Subcutaneous abdominal adipose tissue (tissue), 5 donors: ENCODE measurements at regions not wholly inside any gene's neighbourhood (a gene's known extent, or its start where the extent isn't known, plus 50 kb on each side); places are given as distances from the start of the nearest gene placed in this dataset.

Experiments used
- H3K27ac ChIP-seq: one replicate; pipeline ENCODE4 v1.7.0; 2013; ENCODE audit warnings: low read depth, mild to moderate bottlenecking, inconsistent platforms, low read length, moderate library complexity
- H3K27me3 ChIP-seq, 5 donors: one replicate each; pipeline ENCODE4 v1.7.0; 2013; ENCODE audit warnings: low read length in 5 of 5, inconsistent platforms in 1 of 5; ENCODE audit not compliant: control insufficient read depth in 5 of 5, insufficient read depth in 4 of 5
- H3K36me3 ChIP-seq, 5 donors: one replicate each; pipeline ENCODE4 v1.7.0; 2013; ENCODE audit warnings: low read length in 5 of 5; ENCODE audit not compliant: control insufficient read depth in 5 of 5, insufficient read depth in 5 of 5
- H3K4me1 ChIP-seq, 5 donors: one replicate each; pipeline ENCODE4 v1.7.0; 2013; ENCODE audit warnings: low read length in 5 of 5, mild to moderate bottlenecking in 3 of 5, moderate library complexity in 1 of 5; ENCODE audit not compliant: control insufficient read depth in 5 of 5, insufficient read depth in 5 of 5
- H3K4me3 ChIP-seq, 5 donors: one replicate each; pipeline ENCODE4 v1.7.0; 2013; ENCODE audit warnings: low read length in 5 of 5, low read depth in 1 of 5
- H3K9ac ChIP-seq, 5 donors: one replicate each; pipeline ENCODE4 v1.7.0; 2013; ENCODE audit warnings: low read length in 5 of 5, mild to moderate bottlenecking in 4 of 5, moderate library complexity in 3 of 5
- H3K9me3 ChIP-seq, 5 donors: one replicate each; pipeline ENCODE4 v1.7.0; 2013; ENCODE audit warnings: low read length in 5 of 5; ENCODE audit not compliant: control insufficient read depth in 5 of 5
- donor health status: healthy.
- donor health status: healthy.
- donor health status: healthy.
- donor health status: healthy.
- donor health status: healthy.

- Histone ChIP-seq H3K9ac (no peak overlapping the region), H3K27me3 (no peaks in the 10 kb centered on the region), H3K36me3 (no peaks in the 10 kb centered on the region), H3K4me1 (no peaks in the 10 kb centered on the region), H3K9me3 (peaks cover 0 to 12% (median 0%) of the 10 kb centered on the region in 5 donors), H3K4me3 (no peak overlapping the region), H3K27ac (no peak overlapping the region)
Observed at GRCh38 chr7:53988376-53988775, 553.8 kb upstream of the VSTM2A start.

GRCh38 chr7:53993224-53993623 lies 549.0 kb upstream of the VSTM2A start:
- no peaks in the 10 kb centered on the region for H3K4me1 ChIP-seq
- peaks cover 0 to 3% (median 0%) of the 10 kb centered on the region in 5 donors for H3K9me3 ChIP-seq
- H3K9ac ChIP-seq: no peak overlapping the region
- no peaks in the 10 kb centered on the region for H3K27me3 ChIP-seq
- no peak overlapping the region for H3K27ac ChIP-seq
- no peaks in the 10 kb centered on the region for H3K36me3 ChIP-seq
- no peak overlapping the region for H3K4me3 ChIP-seq

- no peaks in the 10 kb centered on the region for H3K36me3 ChIP-seq
- H3K9me3 ChIP-seq: peaks cover 0 to 2% (median 0%) of the 10 kb centered on the region in 5 donors
- H3K27me3 ChIP-seq: no peaks in the 10 kb centered on the region
- no peak overlapping the region for H3K4me3 ChIP-seq
- H3K4me1 ChIP-seq: no peaks in the 10 kb centered on the region
- H3K9ac ChIP-seq: no peak overlapping the region
- H3K27ac ChIP-seq: no peak overlapping the region
Observed at GRCh38 chr7:53996876-53997275, 545.3 kb upstream of the VSTM2A start.

GRCh38 chr7:54014765-54015164 lies 527.4 kb upstream of the VSTM2A start:
- H3K27ac ChIP-seq: no peak overlapping the region
- no peak overlapping the region for H3K9ac ChIP-seq
- no peak overlapping the region for H3K4me3 ChIP-seq
- no peaks in the 10 kb centered on the region for H3K36me3 ChIP-seq
- no peaks in the 10 kb centered on the region for H3K4me1 ChIP-seq
- no peaks in the 10 kb centered on the region for H3K9me3 ChIP-seq
- H3K27me3 ChIP-seq: no peaks in the 10 kb centered on the region

- Histone ChIP-seq H3K4me3 (no peak overlapping the region), H3K4me1 (no peaks in the 10 kb centered on the region), H3K27me3 (no peaks in the 10 kb centered on the region), H3K9me3 (no peaks in the 10 kb centered on the region), H3K27ac (no peak overlapping the region), H3K9ac (no peak overlapping the region), H3K36me3 (no peaks in the 10 kb centered on the region)
Observed at GRCh38 chr7:54015251-54015650, 526.9 kb upstream of the VSTM2A start.

- no peaks in the 10 kb centered on the region for H3K36me3 ChIP-seq
- H3K4me1 ChIP-seq: no peaks in the 10 kb centered on the region
- H3K9me3 ChIP-seq: peaks cover 0 to 11% (median 5%) of the 10 kb centered on the region in 5 donors
- H3K27ac ChIP-seq: no peak overlapping the region
- H3K27me3 ChIP-seq: no peaks in the 10 kb centered on the region
- H3K4me3 ChIP-seq: no peak overlapping the region
- H3K9ac ChIP-seq: no peak overlapping the region
Observed at GRCh38 chr7:54037873-54038272, 504.3 kb upstream of the VSTM2A start.

- no peak overlapping the region for H3K9ac ChIP-seq
- H3K36me3 ChIP-seq: no peaks in the 10 kb centered on the region
- H3K27ac ChIP-seq: no peak overlapping the region
- no peaks in the 10 kb centered on the region for H3K27me3 ChIP-seq
- H3K4me3 ChIP-seq: no peak overlapping the region
- no peaks in the 10 kb centered on the region for H3K4me1 ChIP-seq
- peaks cover 0 to 9% (median 3%) of the 10 kb centered on the region in 5 donors for H3K9me3 ChIP-seq
Observed at GRCh38 chr7:54060643-54061042, 481.5 kb upstream of the VSTM2A start.

GRCh38 chr7:54066643-54067042 lies 475.5 kb upstream of the VSTM2A start:
- Histone ChIP-seq H3K27ac (no peak overlapping the region), H3K9ac (no peak overlapping the region), H3K27me3 (no peaks in the 10 kb centered on the region), H3K4me1 (no peaks in the 10 kb centered on the region), H3K9me3 (peaks cover 0 to 2% (median 0%) of the 10 kb centered on the region in 5 donors), H3K36me3 (no peaks in the 10 kb centered on the region), H3K4me3 (no peak overlapping the region)

GRCh38 chr7:54069843-54070242 lies 472.3 kb upstream of the VSTM2A start:
- peaks cover 0 to 2% (median 0%) of the 10 kb centered on the region in 5 donors for H3K9me3 ChIP-seq
- no peaks in the 10 kb centered on the region for H3K4me1 ChIP-seq
- no peaks in the 10 kb centered on the region for H3K27me3 ChIP-seq
- no peak overlapping the region for H3K9ac ChIP-seq
- no peak overlapping the region for H3K4me3 ChIP-seq
- no peak overlapping the region for H3K27ac ChIP-seq
- H3K36me3 ChIP-seq: no peaks in the 10 kb centered on the region

GRCh38 chr7:54072710-54073109 lies 469.5 kb upstream of the VSTM2A start:
- Histone ChIP-seq H3K9ac (no peak overlapping the region), H3K36me3 (no peaks in the 10 kb centered on the region), H3K27me3 (no peaks in the 10 kb centered on the region), H3K9me3 (peaks cover 0 to 2% (median 0%) of the 10 kb centered on the region in 5 donors), H3K4me1 (no peaks in the 10 kb centered on the region), H3K4me3 (no peak overlapping the region), H3K27ac (no peak overlapping the region)

GRCh38 chr7:54076616-54077015 lies 465.6 kb upstream of the VSTM2A start:
- no peaks in the 10 kb centered on the region for H3K4me1 ChIP-seq

More at GRCh38 chr7:54076616-54077015, 465.6 kb upstream of the VSTM2A start:
- H3K4me3 ChIP-seq: no peak overlapping the region
- H3K27ac ChIP-seq: no peak overlapping the region
- H3K9ac ChIP-seq: no peak overlapping the region
- H3K9me3 ChIP-seq: peaks cover 0 to 6% (median 0%) of the 10 kb centered on the region in 5 donors
- H3K36me3 ChIP-seq: no peaks in the 10 kb centered on the region
- no peaks in the 10 kb centered on the region for H3K27me3 ChIP-seq
